OCI-LY7 (cell line): ENCODE measurements at regions not wholly inside any gene's neighbourhood (a gene's known extent, or its start where the extent isn't known, plus 50 kb on each side); places are given as distances from the start of the nearest gene placed in this dataset.

Experiments
- BruUV-seq: library from RNA; stranded (reverse); fragments of 400-500 nt; replicated peaks from 2 replicates; lab custom pipeline; 2021; lab: Mats Ljungman, UMichigan
- CTCF ChIA-PET: fragments of 300-600 bp; sonication (Branson Sonifier 250); formaldehyde crosslinking; loops from one replicate; lab custom pipeline; 2022; ENCODE audit warnings: antibody characterized with exemption; ENCODE audit not compliant: unreplicated experiment; lab: Charles Lee
- POLR2A ChIA-PET: fragments of 300-600 bp; sonication (Branson Sonifier 250); formaldehyde crosslinking; loops from one replicate; lab custom pipeline; 2022; ENCODE audit warnings: antibody characterized with exemption; lab: Charles Lee
- DNase-seq: peaks from one replicate; pipeline ENCODE4 v3.0.0-alpha.2; 2015; ENCODE audit warnings: low spot score
- H2AFZ ChIP-seq: fragments of 200-600 bp; sonication (generic), shearing (Covaris generic); 2 replicates; pipeline ENCODE4 v1.6.1; 2014; ENCODE audit warnings: mild to moderate bottlenecking, antibody characterized with exemption, low read length, moderate library complexity
- H3K27ac ChIP-seq: fragments of 200-600 bp; sonication (generic); 2 replicates; pipeline ENCODE4 v1.5.1; 2014; ENCODE audit warnings: mixed run types, low read depth, mild to moderate bottlenecking, moderate library complexity, low read length, inconsistent platforms; ENCODE audit not compliant: poor library complexity, severe bottlenecking
- H3K36me3 ChIP-seq: fragments of 200-600 bp; sonication (generic); 2 replicates; pipeline ENCODE4 v1.6.1; 2014; ENCODE audit warnings: mild to moderate bottlenecking, antibody characterized with exemption, low read length, moderate library complexity, mixed read lengths; ENCODE audit not compliant: insufficient read depth
- H3K4me1 ChIP-seq: fragments of 200-600 bp; sonication (generic); 2 replicates; pipeline ENCODE4 v1.5.1; 2014; ENCODE audit warnings: mild to moderate bottlenecking, low read length; ENCODE audit not compliant: insufficient read depth, poor library complexity, severe bottlenecking
- H3K4me2 ChIP-seq: fragments of 200-600 bp; sonication (generic); 2 replicates; pipeline ENCODE4 v1.6.1; 2014; ENCODE audit warnings: mild to moderate bottlenecking, low read length
- H3K4me3 ChIP-seq: fragments of 200-600 bp; sonication (generic); 2 replicates; pipeline ENCODE4 v1.5.1; 2014; ENCODE audit warnings: mild to moderate bottlenecking, low read depth, low read length; ENCODE audit not compliant: poor library complexity, severe bottlenecking
- H3K79me2 ChIP-seq: fragments of 200-600 bp; sonication (generic); 2 replicates; pipeline ENCODE4 v1.6.1; 2016; ENCODE audit warnings: low read depth, mild to moderate bottlenecking, low read length, moderate library complexity, mixed read lengths; ENCODE audit not compliant: insufficient read depth
- H3K9me2 ChIP-seq: fragments of 200-600 bp; sonication (generic); 2 replicates; pipeline ENCODE4 v1.6.1; 2016; ENCODE audit warnings: mild to moderate bottlenecking, low read length, mixed read lengths; ENCODE audit not compliant: insufficient read depth
- H3K9me3 ChIP-seq: fragments of 200-600 bp; sonication (generic); 2 replicates; pipeline ENCODE4 v1.6.1; 2014; ENCODE audit warnings: mild to moderate bottlenecking, mixed run types, low read length, mixed read lengths
- H4K20me1 ChIP-seq: fragments of 200-600 bp; sonication (generic); 2 replicates; pipeline ENCODE4 v1.6.1; 2014; ENCODE audit warnings: mild to moderate bottlenecking, antibody characterized with exemption, low read length, moderate library complexity, mixed read lengths; ENCODE audit not compliant: insufficient read depth
- EZH2phosphoT487 ChIP-seq: fragments of 200-600 bp; sonication (generic); IDR thresholded peaks from 2 replicates; pipeline ENCODE4 v1.6.1; 2018; ENCODE audit warnings: low read depth, borderline replicate concordance, mild to moderate bottlenecking, mixed run types, antibody characterized with exemption, low read length, moderate library complexity, mixed read lengths
- intact Hi-C: fragments of 100-400 bp; cut with micrococcal nuclease; formaldehyde crosslinking; loops from one replicate; pipeline ENCODE4 v1.10.0; 2022; ENCODE audit not compliant: unreplicated experiment
- TF ChIP-seq, protein P1 (sequence below): fragments of 200-600 bp; sonication (generic); conservative IDR thresholded peaks from 2 replicates; pipeline ENCODE4 v1.5.1; 2014; ENCODE audit warnings: mild to moderate bottlenecking, antibody characterized with exemption, low read length, moderate library complexity, mixed read lengths

DNA sequence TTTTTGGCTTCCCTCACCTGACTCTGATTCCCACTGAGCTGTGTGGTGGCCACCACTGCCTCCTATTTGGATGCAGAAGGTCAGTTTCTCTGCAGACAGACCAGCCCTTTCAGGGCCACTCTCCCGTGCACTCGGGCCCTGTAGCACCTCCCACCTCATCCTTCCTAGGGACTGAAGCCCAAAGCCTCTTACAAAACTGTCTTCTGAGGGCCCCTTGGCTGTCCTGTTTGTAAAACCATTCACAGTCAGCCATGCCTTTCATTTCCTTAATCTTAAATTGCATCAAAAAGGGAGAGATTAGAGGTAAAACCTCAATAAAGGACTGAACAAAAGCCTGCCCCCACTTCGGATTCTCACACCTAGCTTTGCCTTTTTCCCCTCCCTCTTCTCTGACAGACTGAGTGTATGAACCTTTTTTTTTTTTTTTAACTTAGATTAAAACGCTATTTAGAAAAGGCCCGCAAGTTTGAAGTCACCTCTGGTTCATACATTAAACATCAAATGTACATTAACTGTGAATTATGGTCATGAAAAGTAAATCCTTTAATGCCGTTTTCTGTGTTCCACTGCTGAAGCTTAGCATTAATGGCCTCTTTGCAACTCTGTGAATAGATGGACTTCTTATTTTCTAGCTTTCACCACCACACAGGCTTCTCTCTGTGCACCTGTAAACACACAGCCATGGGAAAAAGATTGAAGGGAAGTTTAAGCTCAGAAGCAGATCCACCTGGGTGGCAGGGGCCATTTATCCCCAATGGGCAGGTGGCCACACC, 247.2 kb upstream of the CADM1 start:
- H3K4me1 ChIP-seq, result no peaks in the 10 kb centered on the region
- H3K4me2 ChIP-seq, result no peak overlapping the region
- no peak overlapping the region for H2AFZ ChIP-seq
- ChIA-PET POLR2A (interaction anchor here (0.7 kb wide), 1 partner anchor 708 kb away, joined by 3 read pairs; no protein-coding TSS in a partner anchor), CTCF (no interaction called here)
- no peaks in the 10 kb centered on the region for H4K20me1 ChIP-seq
- H3K9me2 ChIP-seq, result no peaks in the 10 kb centered on the region
- no peak overlapping the region for H3K27ac ChIP-seq
- no peaks in the 10 kb centered on the region for H3K79me2 ChIP-seq
- TF ChIP-seq EZH2phosphoT487, result no peak
- TF ChIP-seq, protein P1, sequence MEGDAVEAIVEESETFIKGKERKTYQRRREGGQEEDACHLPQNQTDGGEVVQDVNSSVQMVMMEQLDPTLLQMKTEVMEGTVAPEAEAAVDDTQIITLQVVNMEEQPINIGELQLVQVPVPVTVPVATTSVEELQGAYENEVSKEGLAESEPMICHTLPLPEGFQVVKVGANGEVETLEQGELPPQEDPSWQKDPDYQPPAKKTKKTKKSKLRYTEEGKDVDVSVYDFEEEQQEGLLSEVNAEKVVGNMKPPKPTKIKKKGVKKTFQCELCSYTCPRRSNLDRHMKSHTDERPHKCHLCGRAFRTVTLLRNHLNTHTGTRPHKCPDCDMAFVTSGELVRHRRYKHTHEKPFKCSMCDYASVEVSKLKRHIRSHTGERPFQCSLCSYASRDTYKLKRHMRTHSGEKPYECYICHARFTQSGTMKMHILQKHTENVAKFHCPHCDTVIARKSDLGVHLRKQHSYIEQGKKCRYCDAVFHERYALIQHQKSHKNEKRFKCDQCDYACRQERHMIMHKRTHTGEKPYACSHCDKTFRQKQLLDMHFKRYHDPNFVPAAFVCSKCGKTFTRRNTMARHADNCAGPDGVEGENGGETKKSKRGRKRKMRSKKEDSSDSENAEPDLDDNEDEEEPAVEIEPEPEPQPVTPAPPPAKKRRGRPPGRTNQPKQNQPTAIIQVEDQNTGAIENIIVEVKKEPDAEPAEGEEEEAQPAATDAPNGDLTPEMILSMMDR, result no peak
- no TSS peak for BruUV-seq
- no peak for DNase-seq
- intact Hi-C loops, result no loop called here
- H3K36me3 ChIP-seq, result no peaks in the 10 kb centered on the region
- H3K4me3 ChIP-seq, result no peak overlapping the region
- no peaks in the 10 kb centered on the region for H3K9me3 ChIP-seq

DNA sequence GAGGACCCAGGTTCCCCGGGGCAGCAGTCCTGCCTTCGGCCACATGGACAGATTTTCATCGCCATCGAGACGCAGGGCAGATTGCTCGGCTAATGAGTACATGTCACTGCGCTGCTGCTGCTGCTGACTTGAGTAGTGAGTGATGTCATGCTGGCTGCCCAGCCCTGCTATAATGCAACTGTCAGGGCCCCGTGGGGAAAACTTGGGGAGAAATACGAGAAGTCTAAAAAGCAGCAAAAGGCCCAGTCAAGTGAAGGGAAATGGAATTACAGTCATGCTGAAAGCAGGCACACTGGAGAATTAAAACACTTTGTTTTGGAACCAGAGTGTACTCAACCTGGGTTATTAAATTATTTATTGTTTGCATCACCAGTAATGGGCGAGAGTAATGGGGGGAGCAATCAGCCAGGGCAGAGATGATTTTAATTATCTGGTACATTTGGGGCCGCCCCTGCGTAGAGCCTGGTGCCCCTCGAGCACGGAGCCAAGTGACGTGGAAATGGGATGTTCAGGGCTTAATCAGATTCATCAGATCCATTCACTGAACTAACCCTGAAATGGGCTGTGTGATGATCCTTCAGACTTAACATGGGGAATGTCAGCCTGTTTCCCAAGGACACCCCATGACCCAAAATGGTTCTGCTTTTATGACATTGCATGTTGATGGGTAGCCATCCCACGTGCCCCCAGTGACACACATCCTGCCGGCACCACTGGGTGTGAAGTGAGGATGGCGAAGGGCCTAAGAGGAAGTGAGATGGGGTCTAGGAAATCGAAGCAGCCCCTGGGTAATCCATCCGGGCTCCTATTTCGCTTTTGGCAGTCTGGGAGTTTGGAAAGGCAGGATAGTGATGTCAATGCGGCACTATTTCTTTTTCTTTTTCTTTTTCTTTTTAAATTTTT, 241.6 kb upstream of the CADM1 start:
- H3K79me2 ChIP-seq, result no peaks in the 10 kb centered on the region
- H3K36me3 ChIP-seq, result no peaks in the 10 kb centered on the region
- H3K4me2 ChIP-seq, result no peak overlapping the region
- no peaks in the 10 kb centered on the region for H4K20me1 ChIP-seq
- ChIA-PET CTCF (no interaction called here), POLR2A (no interaction called here)
- TF ChIP-seq, protein P1, result no peak
- no peak for TF ChIP-seq EZH2phosphoT487
- H3K4me3 ChIP-seq, result no peak overlapping the region
- BruUV-seq, result no TSS peak
- no peaks in the 10 kb centered on the region for H3K9me2 ChIP-seq
- no peak overlapping the region for H2AFZ ChIP-seq
- H3K4me1 ChIP-seq, result no peaks in the 10 kb centered on the region
- H3K9me3 ChIP-seq, result no peaks in the 10 kb centered on the region
- DNase-seq, result no peak
- H3K27ac ChIP-seq, result no peak overlapping the region
- intact Hi-C loops, result no loop called here

DNA sequence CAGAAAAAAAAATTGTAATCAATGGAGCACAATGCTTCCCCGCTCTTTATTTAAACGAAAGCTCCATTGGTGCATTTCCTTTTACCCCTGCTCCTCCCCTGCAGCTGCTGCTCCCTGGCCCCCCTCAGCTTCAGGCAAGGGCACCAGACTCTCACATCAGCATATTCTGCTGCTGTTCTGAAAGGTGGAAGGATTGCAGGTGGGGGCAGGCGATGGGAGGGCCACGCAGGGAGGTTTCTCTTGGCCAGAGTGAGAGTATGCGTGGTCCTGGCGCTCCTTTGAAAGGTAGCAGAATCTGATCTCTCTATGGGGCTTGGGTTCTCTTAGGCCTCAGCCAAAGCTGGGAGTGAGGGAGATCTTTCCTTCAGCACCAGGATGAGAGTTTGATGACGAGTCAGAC, 240.9 kb upstream of the CADM1 start:
- CTCF ChIA-PET, result no interaction called here
- H4K20me1 ChIP-seq, result no peaks in the 10 kb centered on the region
- no peak for TF ChIP-seq EZH2phosphoT487
- TF ChIP-seq, protein P1, result no peak

More for the DNA sequence above, 240.9 kb upstream of the CADM1 start:
- H3K9me2 ChIP-seq, result no peaks in the 10 kb centered on the region
- H3K4me3 ChIP-seq, result no peak overlapping the region
- no peak overlapping the region for H3K27ac ChIP-seq
- no peak for DNase-seq
- no peaks in the 10 kb centered on the region for H3K36me3 ChIP-seq
- H2AFZ ChIP-seq, result no peak overlapping the region
- POLR2A ChIA-PET, result no interaction called here
- BruUV-seq, result no TSS peak
- no peaks in the 10 kb centered on the region for H3K9me3 ChIP-seq
- intact Hi-C loops, result no loop called here
- H3K79me2 ChIP-seq, result no peaks in the 10 kb centered on the region
- no peaks in the 10 kb centered on the region for H3K4me1 ChIP-seq
- H3K4me2 ChIP-seq, result no peak overlapping the region
